ENCODE measurements at regions not wholly inside any gene's neighbourhood (a gene's known extent, or its start where the extent isn't known, plus 50 kb on each side); places are given as distances from the start of the nearest gene placed in this dataset.
"Not testable (repeated sequence)": the region's sequence is repeated elsewhere in the genome, so short reads cannot be mapped to it uniquely, and the experiment has no call there.

- no peak overlapping the region for H2AFZ ChIP-seq (ENCODE audit: low read depth, low read length)
These were observed 426.8 kb upstream of the SLITRK5 start for GRCh38 chr13:87244256-87244890.

GRCh38 chr13:87249847-87250246, 421.3 kb upstream of the SLITRK5 start:
- POLR2A ChIA-PET; BruUV-seq (replicated peaks); FAIRE-seq: not testable (repeated sequence)

More at GRCh38 chr13:87244256-87244890, 426.8 kb upstream of the SLITRK5 start:
- ChIA-PET CTCF (no interaction called here), POLR2A (no interaction called here)
- TF ChIP-seq JUN (IDR thresholded peaks at IDR 0.05; ENCODE audit: borderline replicate concordance, insufficient read depth, insufficient read length, low read depth) (no peak), POLR2A (IDR thresholded peaks at IDR 0.05; ENCODE audit: low read depth, low read length) (no peak), MYC (IDR thresholded peaks at IDR 0.05; ENCODE audit: low read depth, low read length) (no peak), GATA2 (IDR thresholded peaks at IDR 0.05; ENCODE audit: insufficient read depth, insufficient read length, low read depth, low read length) (no peak), FOS (IDR thresholded peaks at IDR 0.05; ENCODE audit: borderline replicate concordance, insufficient read depth, low read length) (no peak), EZH2 (IDR thresholded peaks at IDR 0.05; ENCODE audit: borderline replicate concordance, low read depth, low read length, severe bottlenecking) (no peak), POLR2AphosphoS5 (IDR thresholded peaks at IDR 0.05; ENCODE audit: insufficient read depth, low read depth, low read length) (no peak), MAX (IDR thresholded peaks at IDR 0.05; ENCODE audit: insufficient read depth, insufficient read length) (no peak)
- TF ChIP-seq, protein P1, sequence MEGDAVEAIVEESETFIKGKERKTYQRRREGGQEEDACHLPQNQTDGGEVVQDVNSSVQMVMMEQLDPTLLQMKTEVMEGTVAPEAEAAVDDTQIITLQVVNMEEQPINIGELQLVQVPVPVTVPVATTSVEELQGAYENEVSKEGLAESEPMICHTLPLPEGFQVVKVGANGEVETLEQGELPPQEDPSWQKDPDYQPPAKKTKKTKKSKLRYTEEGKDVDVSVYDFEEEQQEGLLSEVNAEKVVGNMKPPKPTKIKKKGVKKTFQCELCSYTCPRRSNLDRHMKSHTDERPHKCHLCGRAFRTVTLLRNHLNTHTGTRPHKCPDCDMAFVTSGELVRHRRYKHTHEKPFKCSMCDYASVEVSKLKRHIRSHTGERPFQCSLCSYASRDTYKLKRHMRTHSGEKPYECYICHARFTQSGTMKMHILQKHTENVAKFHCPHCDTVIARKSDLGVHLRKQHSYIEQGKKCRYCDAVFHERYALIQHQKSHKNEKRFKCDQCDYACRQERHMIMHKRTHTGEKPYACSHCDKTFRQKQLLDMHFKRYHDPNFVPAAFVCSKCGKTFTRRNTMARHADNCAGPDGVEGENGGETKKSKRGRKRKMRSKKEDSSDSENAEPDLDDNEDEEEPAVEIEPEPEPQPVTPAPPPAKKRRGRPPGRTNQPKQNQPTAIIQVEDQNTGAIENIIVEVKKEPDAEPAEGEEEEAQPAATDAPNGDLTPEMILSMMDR (IDR thresholded peaks at IDR 0.05; ENCODE audit: extremely low read depth in 1 of 2, insufficient read depth in 1 of 2, low read depth in 1 of 2, low read length in 2 of 2) = no peak
- H3K79me2 ChIP-seq (ENCODE audit: control insufficient read depth, insufficient read depth, low read length) = no peaks in the 10 kb centered on the region
- dilution Hi-C loops (cut with MboI; ENCODE audit: extremely low pct_ligation_motif_present, low sequenced_read_pairs) (no loop called here), intact Hi-C loops (cut with micrococcal nuclease) (no loop called here)
- H3K36me3 ChIP-seq (ENCODE audit: control insufficient read depth in 2 of 2, extremely low read depth in 1 of 2, insufficient read depth in 2 of 2, low read length in 2 of 2) = no peaks in the 10 kb centered on the region
- no peaks in the 10 kb centered on the region for H3K27me3 ChIP-seq (ENCODE audit: control insufficient read depth in 2 of 2, insufficient read depth in 2 of 2, low read length in 2 of 2)
- no peak overlapping the region for H3K9ac ChIP-seq (replicated peaks; ENCODE audit: extremely low read depth, insufficient read depth, low read length)
- H3K27ac ChIP-seq (ENCODE audit: insufficient read depth, low read depth, low read length) = no peak overlapping the region
- DNase-seq (ENCODE audit: low read depth, low spot score) (no peak), FAIRE-seq (no peak)
- no peak overlapping the region for H3K4me3 ChIP-seq (replicated peaks in 1 of 3; ENCODE audit: insufficient read depth in 1 of 3, low read depth in 1 of 3, low read length in 3 of 3)
- no peaks in the 10 kb centered on the region for H4K20me1 ChIP-seq (replicated peaks; ENCODE audit: control insufficient read depth, extremely low read depth, insufficient read depth, low read length)
- no peak overlapping the region for H3K4me2 ChIP-seq (ENCODE audit: insufficient read depth, low read length)
- no peaks in the 10 kb centered on the region for H3K9me3 ChIP-seq (replicated peaks; ENCODE audit: control insufficient read depth, insufficient read depth, low read length)
- BruUV-seq (replicated peaks) = no TSS peak
- H3K4me1 ChIP-seq (ENCODE audit: control insufficient read depth, extremely low read depth, insufficient read depth, low read length) = no peaks in the 10 kb centered on the region
- no peaks in the 10 kb centered on the region for H3K9me1 ChIP-seq (replicated peaks; ENCODE audit: control insufficient read depth, extremely low read depth, insufficient read depth, low read length)

More at GRCh38 chr13:87249847-87250246, 421.3 kb upstream of the SLITRK5 start:
- H2AFZ ChIP-seq (ENCODE audit: low read depth, low read length); DNase-seq (ENCODE audit: low read depth, low spot score); H3K4me3 ChIP-seq (replicated peaks in 1 of 3; ENCODE audit: insufficient read depth in 1 of 3, low read depth in 1 of 3, low read length in 3 of 3); H3K36me3 ChIP-seq (ENCODE audit: control insufficient read depth in 2 of 2, extremely low read depth in 1 of 2, insufficient read depth in 2 of 2, low read length in 2 of 2); dilution Hi-C loops (cut with MboI; ENCODE audit: extremely low pct_ligation_motif_present, low sequenced_read_pairs); H3K9me3 ChIP-seq (replicated peaks; ENCODE audit: control insufficient read depth, insufficient read depth, low read length); H3K9me1 ChIP-seq (replicated peaks; ENCODE audit: control insufficient read depth, extremely low read depth, insufficient read depth, low read length); H3K4me2 ChIP-seq (ENCODE audit: insufficient read depth, low read length); CTCF ChIA-PET; H3K79me2 ChIP-seq (ENCODE audit: control insufficient read depth, insufficient read depth, low read length); H3K27ac ChIP-seq (ENCODE audit: insufficient read depth, low read depth, low read length); H3K4me1 ChIP-seq (ENCODE audit: control insufficient read depth, extremely low read depth, insufficient read depth, low read length); H3K9ac ChIP-seq (replicated peaks; ENCODE audit: extremely low read depth, insufficient read depth, low read length); H4K20me1 ChIP-seq (replicated peaks; ENCODE audit: control insufficient read depth, extremely low read depth, insufficient read depth, low read length); H3K27me3 ChIP-seq (ENCODE audit: control insufficient read depth in 2 of 2, insufficient read depth in 2 of 2, low read length in 2 of 2): not testable (repeated sequence)
- intact Hi-C loops (cut with micrococcal nuclease) = loop anchor here (5.0 kb wide), 1 partner anchor 417 kb away; no protein-coding TSS in a partner anchor
